Ishikawa (cell line): ENCODE measurements at regions not wholly inside any gene's neighbourhood (a gene's known extent, or its start where the extent isn't known, plus 50 kb on each side); places are given as distances from the start of the nearest gene placed in this dataset.

ENCODE experiments used
- CEBPB ChIP-seq: IDR thresholded peaks from 2 replicates; pipeline ENCODE4 v1.6.1; 2012
- CREB1 ChIP-seq: IDR thresholded peaks from 2 replicates; pipeline ENCODE4 v1.6.1; 2012; ENCODE audit warnings: low read depth
- EGR1 ChIP-seq: IDR thresholded peaks from 2 replicates; pipeline ENCODE4 v1.6.1; 2012
- EP300 ChIP-seq: IDR thresholded peaks from 2 replicates; pipeline ENCODE4 v1.6.1; 2012; ENCODE audit warnings: borderline replicate concordance
- FOXM1 ChIP-seq: IDR thresholded peaks from 2 replicates; pipeline ENCODE4 v1.6.1; 2012; ENCODE audit warnings: low read depth, borderline replicate concordance
- MAX ChIP-seq: IDR thresholded peaks from 2 replicates; pipeline ENCODE4 v1.6.1; 2012
- NFIC ChIP-seq: IDR thresholded peaks from 2 replicates; pipeline ENCODE4 v1.6.1; 2012
- RAD21 ChIP-seq: IDR thresholded peaks from 2 replicates; pipeline ENCODE4 v1.6.1; 2012; ENCODE audit warnings: low read depth
- REST ChIP-seq: IDR thresholded peaks from 2 replicates; pipeline ENCODE4 v1.6.1; 2012; ENCODE audit warnings: low read depth, mild to moderate bottlenecking
- TAF1 ChIP-seq: IDR thresholded peaks from 2 replicates; pipeline ENCODE4 v1.6.1; 2012; ENCODE audit warnings: low read depth, mild to moderate bottlenecking
- TCF12 ChIP-seq: IDR thresholded peaks from 2 replicates; pipeline ENCODE4 v1.6.1; 2012; ENCODE audit warnings: low read depth
- TEAD4 ChIP-seq: IDR thresholded peaks from 2 replicates; pipeline ENCODE4 v1.6.1; 2012
- YY1 ChIP-seq: IDR thresholded peaks from 2 replicates; pipeline ENCODE4 v1.6.1; 2012; ENCODE audit warnings: low read depth
- ZBTB7A ChIP-seq: IDR thresholded peaks from 2 replicates; pipeline ENCODE4 v1.6.1; 2012; ENCODE audit warnings: low read depth
- TF ChIP-seq, protein P1 (sequence below): IDR thresholded peaks from 2 replicates; pipeline ENCODE4 v1.6.1; 2012

GRCh38 chr5:120141076-120141475 is 323.0 kb upstream of the PRR16 start:
- TF ChIP-seq EP300: no peak
- TF ChIP-seq TCF12: no peak
- no peak for TF ChIP-seq ZBTB7A
- TF ChIP-seq FOXM1: no peak
- TF ChIP-seq CREB1: no peak
- no peak for TF ChIP-seq RAD21
- TF ChIP-seq REST: no peak
- TF ChIP-seq, protein P1, sequence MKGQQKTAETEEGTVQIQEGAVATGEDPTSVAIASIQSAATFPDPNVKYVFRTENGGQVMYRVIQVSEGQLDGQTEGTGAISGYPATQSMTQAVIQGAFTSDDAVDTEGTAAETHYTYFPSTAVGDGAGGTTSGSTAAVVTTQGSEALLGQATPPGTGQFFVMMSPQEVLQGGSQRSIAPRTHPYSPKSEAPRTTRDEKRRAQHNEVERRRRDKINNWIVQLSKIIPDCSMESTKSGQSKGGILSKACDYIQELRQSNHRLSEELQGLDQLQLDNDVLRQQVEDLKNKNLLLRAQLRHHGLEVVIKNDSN: no peak
- TF ChIP-seq YY1: no peak

DNA sequence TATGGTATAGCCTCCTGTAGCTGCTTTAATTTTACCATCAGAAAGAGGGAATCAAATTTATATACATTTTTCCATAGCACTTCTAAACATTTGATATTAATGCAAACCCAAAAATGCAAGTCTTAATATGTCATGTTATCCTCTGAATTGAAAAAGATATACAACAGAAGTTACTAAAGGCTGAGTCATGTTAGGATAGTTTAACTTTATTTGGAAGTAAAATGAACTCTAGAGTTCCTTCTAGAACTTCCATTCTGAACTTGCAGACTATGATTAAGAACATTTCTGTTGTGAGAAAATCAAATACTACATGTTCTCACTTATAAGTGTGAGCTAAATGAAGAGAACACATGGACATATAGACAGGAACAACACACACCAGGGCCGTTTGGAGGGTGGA is 317.3 kb upstream of the PRR16 start:
- TF ChIP-seq YY1 (no peak), TCF12 (no peak), EP300 (no peak), EGR1 (no peak), MAX (no peak), FOXM1 (no peak)

- TF ChIP-seq FOXM1: no peak
- no peak for TF ChIP-seq TCF12
- TF ChIP-seq CEBPB: no peak
- TF ChIP-seq RAD21: no peak
- TF ChIP-seq, protein P1: no peak
- TF ChIP-seq YY1: no peak
- TF ChIP-seq EGR1: no peak
- no peak for TF ChIP-seq ZBTB7A
- TF ChIP-seq NFIC: no peak
Observed at GRCh38 chr5:120150770-120151169, 313.3 kb upstream of the PRR16 start.

DNA sequence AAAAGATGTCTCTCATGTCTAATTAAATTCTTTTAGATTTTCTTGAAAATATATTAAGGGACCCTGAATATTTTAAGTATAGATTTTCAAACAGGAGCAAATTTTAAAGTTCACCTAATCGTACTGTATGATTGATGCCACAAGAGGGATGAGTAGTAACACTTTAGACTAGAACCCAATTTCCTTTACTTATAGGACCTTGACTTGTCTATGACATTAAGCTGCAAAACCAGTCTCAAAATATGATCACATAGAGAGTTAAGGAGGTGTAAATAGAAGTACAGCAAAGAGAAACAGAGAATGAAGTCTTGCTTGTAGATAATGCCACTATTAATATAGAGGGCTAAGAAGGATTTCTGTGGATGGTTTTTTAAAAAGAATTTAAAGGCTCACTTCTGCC is 312.9 kb upstream of the PRR16 start:
- no peak for TF ChIP-seq EGR1
- no peak for TF ChIP-seq NFIC
- TF ChIP-seq EP300: no peak
- TF ChIP-seq ZBTB7A: no peak
- TF ChIP-seq, protein P1: no peak
- no peak for TF ChIP-seq TCF12
- TF ChIP-seq REST: no peak
- no peak for TF ChIP-seq YY1
- no peak for TF ChIP-seq FOXM1
- TF ChIP-seq CEBPB: no peak
- no peak for TF ChIP-seq TEAD4
- TF ChIP-seq MAX: no peak

- TF ChIP-seq EP300: no peak
- no peak for TF ChIP-seq YY1
Observed at GRCh38 chr5:120151825-120152224, 312.3 kb upstream of the PRR16 start.

DNA sequence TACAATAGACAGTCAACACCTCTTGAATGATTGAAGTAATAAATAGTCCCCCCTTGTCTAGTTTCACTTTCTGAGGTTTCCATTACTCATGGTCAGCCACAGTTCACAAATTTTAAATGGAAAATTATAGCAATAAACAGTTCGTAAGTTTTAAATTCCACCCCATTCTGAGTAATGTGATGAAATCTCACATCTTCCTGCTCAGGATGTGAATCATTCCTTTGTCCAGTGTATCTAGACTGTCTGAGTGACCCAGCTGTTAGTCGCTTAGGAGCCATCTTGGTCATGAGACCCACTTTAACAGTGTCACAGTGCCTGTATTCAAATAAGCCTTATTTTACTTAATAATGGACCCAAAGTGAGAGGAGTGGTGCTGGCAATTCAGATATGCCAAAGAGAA is 311.6 kb upstream of the PRR16 start:
- TF ChIP-seq YY1 (no peak), CREB1 (no peak), TCF12 (no peak), EGR1 (no peak), NFIC (no peak), FOXM1 (no peak), CEBPB (no peak), EP300 (no peak), TAF1 (no peak), TEAD4 (no peak), REST (no peak)
- TF ChIP-seq, protein P1: no peak
